Activated gamma-delta T cell treated with anti-CD3 and anti-CD28 coated beads, Interleukin-2, amount 50 U/mL, for 16 hours (primary cell): ENCODE measurements at regions not wholly inside any gene's neighbourhood (a gene's known extent, or its start where the extent isn't known, plus 50 kb on each side); places are given as distances from the start of the nearest gene placed in this dataset.

Experiments used
- DNase-seq: peaks from one replicate; pipeline ENCODE4 v3.0.0-alpha.2; 2020; ENCODE audit warnings: low read depth

- no peak for DNase-seq
These were observed 429.6 kb downstream of the HLX start for GRCh38 chr1:221308534-221309511.

- no peak for DNase-seq
These were observed 430.5 kb downstream of the HLX start for GRCh38 chr1:221309723-221310122.

- DNase-seq: no peak
These were observed 430.9 kb downstream of the HLX start for GRCh38 chr1:221310180-221310579.

GRCh38 chr1:221315330-221315729 is 426.6 kb downstream of the DUSP10 start:
- DNase-seq: no peak

- no peak for DNase-seq
These were observed 425.3 kb downstream of the DUSP10 start for GRCh38 chr1:221316491-221317056.

GRCh38 chr1:221317537-221317936 is 424.4 kb downstream of the DUSP10 start:
- DNase-seq: no peak

GRCh38 chr1:221327954-221328353 is 413.9 kb downstream of the DUSP10 start:
- no peak for DNase-seq

- no peak for DNase-seq
These were observed 413.5 kb downstream of the DUSP10 start for GRCh38 chr1:221328371-221328770.

- DNase-seq: no peak
These were observed 410.4 kb downstream of the DUSP10 start for GRCh38 chr1:221331273-221332183.

GRCh38 chr1:221334062-221334461 is 407.8 kb downstream of the DUSP10 start:
- no peak for DNase-seq

- no peak for DNase-seq
These were observed 406.5 kb downstream of the DUSP10 start for GRCh38 chr1:221335161-221336101.

- no peak for DNase-seq
These were observed 405.8 kb downstream of the DUSP10 start for GRCh38 chr1:221336126-221336525.

GRCh38 chr1:221337106-221337505 is 404.8 kb downstream of the DUSP10 start:
- DNase-seq: no peak

GRCh38 chr1:221343136-221343535 is 398.8 kb downstream of the DUSP10 start:
- no peak for DNase-seq

- no peak for DNase-seq
These were observed 398.3 kb downstream of the DUSP10 start for GRCh38 chr1:221343607-221344006.

- no peak for DNase-seq
These were observed 397.2 kb downstream of the DUSP10 start for GRCh38 chr1:221344693-221345092.

- DNase-seq: no peak
These were observed 394.2 kb downstream of the DUSP10 start for GRCh38 chr1:221347706-221348105.

- DNase-seq: no peak
These were observed 391.8 kb downstream of the DUSP10 start for GRCh38 chr1:221350091-221350490.

- DNase-seq: no peak
These were observed 385.2 kb downstream of the DUSP10 start for GRCh38 chr1:221356693-221357092.

- no peak for DNase-seq
These were observed 378.9 kb downstream of the DUSP10 start for GRCh38 chr1:221363039-221363438.

GRCh38 chr1:221366495-221367110 is 375.3 kb downstream of the DUSP10 start:
- no peak for DNase-seq
